HG03565 (cell line): ENCODE measurements at regions not wholly inside any gene's neighbourhood (a gene's known extent, or its start where the extent isn't known, plus 50 kb on each side); places are given as distances from the start of the nearest gene placed in this dataset.

ENCODE experiments used
- ATAC-seq: cut with Tn5 transposase; IDR thresholded peaks from one replicate; pipeline ENCODE4 v1.9.1; 2021; ENCODE audit warnings: mild to moderate bottlenecking, moderate library complexity; ENCODE audit not compliant: unreplicated experiment

DNA sequence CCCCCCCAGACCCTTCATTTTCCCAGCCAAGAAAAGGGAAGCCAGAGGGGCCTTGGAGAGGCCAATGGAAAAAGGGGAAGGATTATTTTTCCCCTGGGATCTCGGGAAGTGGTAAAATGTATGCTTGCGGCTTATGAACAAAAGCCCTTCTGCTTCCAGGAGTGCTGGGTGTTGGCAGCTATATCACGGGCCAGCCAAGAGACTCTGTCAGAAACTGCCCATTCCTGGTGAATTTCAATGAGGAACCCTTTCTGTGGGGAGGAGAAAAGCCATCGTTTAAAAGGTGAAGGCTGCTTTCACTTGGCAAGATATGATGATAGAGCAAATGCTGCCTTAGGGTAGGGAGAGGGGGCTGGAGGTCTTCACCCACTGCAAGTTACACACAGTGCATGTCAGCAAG, 69.7 kb upstream of the ZC3H12A start:
- ATAC-seq = no peak

DNA sequence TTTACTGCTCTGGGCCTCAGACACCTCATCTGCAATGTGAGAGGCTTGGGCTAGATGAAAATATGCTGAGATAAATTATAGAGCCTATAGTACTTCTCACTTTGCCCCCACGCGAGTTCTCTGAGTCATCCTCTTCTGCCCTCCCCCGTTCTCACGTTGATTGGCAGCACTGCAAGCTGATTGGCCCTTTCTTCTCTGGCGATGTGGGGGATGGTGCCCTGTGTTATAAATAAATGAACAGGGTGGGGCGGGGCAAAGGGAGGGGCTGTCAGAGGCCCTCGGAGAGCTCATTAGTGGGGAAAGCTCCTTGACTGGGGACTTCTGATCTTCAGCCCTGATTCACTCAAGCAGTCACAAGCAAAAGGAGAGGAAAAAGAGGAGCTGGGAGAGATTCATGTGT, 64.3 kb upstream of the ZC3H12A start:
- ATAC-seq = no peak

DNA sequence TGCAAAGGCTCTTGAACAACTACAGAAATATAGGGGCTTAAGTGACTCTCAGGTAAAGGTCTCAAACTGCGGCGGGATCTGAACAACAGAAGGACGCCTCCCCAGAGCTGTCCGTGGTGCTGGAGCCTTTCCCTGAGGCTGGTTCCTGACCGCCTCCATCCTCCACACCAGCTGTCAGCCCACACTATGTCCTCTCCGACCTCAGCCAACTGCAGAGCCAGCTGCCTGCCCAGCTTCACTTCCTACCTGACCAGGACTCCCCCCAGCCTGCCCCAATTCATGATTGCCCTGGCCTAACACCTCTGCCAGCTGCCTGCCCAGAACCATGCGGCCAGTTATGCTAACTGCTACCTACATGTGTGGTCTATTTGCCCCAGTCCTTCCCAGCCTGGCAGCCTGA, 63.6 kb upstream of the ZC3H12A start:
- ATAC-seq = no peak

DNA sequence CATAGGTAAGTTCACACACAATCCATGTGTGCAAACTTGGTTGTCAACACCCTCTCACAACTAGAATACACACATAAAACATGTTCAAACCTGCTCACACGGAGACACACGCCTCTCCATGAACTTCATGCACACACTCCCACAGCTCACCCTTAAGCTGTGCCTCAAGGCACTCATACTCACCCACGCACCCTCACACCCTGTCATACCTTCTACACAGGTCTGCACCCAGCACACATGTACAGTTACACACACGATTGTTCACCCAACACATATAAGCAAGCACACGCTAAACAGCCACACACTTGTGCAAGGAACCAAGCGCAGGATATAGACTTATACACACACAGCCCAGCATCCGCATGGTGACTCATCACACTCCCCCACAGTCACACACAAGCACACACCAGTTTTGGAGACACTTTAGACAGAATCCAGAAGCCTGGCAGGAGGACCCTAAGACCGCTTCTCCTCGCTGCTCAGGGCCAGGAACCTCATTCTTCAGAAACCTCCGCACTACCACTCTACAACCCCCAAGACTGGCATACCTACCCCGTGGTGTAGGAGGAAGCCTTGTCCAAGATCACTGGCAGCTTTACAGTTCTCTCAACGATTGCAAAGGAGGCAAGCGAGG, 58.7 kb upstream of the ZC3H12A start:
- no peak for ATAC-seq

DNA sequence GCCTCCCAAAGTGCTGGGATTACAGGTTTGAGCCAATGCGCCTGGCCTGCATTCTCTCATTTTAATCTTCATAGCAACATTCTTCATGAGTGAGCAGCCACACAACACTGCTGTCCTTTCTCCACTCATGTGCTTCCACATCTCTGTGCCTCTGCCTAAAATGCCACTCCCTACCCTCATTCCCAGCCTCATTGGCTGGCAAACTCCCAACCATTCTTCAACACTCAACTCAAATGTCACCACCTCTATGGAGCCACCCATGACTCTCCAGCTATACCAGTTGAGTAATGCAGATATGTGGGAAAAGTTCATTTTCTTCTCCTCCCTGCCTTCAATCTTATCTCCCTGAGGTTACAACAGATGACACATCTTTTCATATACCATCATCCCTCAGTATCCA, 53.9 kb upstream of the ZC3H12A start:
- ATAC-seq = no peak

DNA sequence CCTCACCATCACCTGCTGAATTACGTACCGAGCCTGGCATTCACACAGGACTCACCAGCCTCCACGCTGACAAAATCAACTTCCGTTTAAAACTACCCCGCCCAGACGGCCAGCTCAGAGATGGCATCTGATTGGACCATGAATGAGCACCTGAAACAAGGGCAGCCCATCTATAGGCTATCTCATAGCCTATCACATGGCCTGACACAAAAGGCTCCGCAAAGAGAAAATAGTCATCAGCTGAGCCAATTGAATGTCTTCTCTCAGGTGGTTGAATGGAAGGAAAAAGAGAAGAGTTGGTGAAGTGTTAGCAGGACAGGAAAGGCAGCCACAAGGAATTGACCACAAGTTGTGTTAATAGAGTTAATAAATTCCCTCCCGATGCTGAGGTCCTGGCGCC, 50.6 kb upstream of the ZC3H12A start:
- no peak for ATAC-seq

DNA sequence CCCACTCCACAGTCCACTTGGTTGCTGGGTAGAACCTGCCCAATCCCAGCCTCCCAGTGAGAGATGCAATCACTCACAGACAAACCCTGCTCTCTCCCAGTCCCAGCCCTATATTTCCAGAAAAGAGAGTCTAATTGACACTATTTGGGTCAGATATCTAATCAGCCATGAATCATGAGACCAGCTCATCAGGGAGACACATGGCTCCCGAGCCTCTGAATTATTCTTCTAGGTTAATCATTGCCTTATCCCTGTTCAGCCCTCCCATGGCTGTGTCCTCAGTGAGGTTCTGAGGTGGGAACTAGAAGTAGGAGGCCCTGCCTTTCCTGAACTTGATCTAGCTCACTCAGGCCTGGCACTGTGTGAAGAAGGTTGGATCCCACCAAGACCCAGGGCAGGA, 49.9 kb upstream of the ZC3H12A start:
- no peak for ATAC-seq
